HG03565 (cell line): ENCODE measurements at regions not wholly inside any gene's neighbourhood (a gene's known extent, or its start where the extent isn't known, plus 50 kb on each side); places are given as distances from the start of the nearest gene placed in this dataset.
A peak's percentile ranks its signal among the peaks of the same experiment; 100 is the strongest.
"Not testable (repeated sequence)": the region's sequence is repeated elsewhere in the genome, so short reads cannot be mapped to it uniquely, and the experiment has no call there.

Experiments
- ATAC-seq: cut with Tn5 transposase; IDR thresholded peaks from one replicate; pipeline ENCODE4 v1.9.1; 2021; ENCODE audit warnings: mild to moderate bottlenecking, moderate library complexity; ENCODE audit not compliant: unreplicated experiment

DNA sequence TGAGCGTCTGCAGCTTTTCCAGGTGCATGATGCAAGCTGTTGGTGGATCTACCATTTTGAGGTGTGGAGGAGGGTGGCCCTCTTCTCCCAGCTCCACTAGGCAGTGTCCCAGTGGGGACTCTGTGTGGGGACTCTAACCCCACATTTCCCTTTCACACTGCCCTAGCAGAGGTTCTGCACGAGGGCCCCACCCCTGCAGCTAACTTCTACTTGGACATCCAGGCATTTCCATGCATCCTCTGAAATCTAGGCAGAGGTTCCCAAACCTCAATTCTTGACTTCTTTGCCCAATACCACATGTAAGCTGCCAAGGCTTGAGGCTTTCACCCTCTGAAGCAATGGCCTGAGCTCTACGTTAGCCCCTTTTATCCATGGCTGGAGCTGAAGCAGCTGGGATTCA, 61.4 kb upstream of the HGFAC start:
- ATAC-seq, result not testable (repeated sequence)

DNA sequence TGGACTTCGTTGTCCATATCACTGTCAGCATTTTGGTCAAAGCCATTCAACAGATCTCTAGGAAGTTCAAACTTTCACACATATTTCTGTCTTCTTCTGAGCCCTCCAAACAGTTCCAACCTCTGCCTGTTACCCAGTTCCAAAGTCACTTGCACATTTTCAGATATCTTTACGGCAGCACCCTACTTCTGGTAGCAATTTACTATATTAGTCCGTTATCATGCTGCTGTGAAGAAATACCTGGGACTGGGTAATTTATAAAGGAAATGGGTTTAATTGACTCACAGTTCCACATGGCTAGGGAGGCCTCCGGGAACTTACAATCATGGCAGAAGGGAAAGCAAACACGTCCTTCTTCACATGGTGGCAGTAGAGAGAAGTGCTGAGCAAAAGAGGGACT, 60.6 kb upstream of the HGFAC start:
- not testable (repeated sequence) for ATAC-seq

DNA sequence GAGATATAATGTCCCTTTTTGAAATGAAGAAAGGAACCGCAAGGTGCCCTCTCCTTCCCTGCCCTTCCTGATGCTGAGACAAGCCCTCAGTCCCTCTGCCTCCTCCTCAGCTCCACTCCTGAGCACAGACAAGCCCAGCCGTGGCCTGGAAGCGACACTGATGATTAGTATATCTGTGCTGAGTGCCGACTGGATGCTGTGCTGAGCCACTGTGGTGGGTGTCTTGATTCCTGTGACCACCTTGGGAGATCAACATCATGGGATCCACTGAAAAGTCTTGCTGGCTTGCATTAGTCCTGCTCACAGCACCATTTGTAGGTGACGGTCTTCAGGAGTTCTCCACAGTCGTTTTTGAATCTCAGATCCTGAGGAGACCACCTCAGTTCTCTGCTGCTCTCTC, 59.5 kb upstream of the HGFAC start:
- ATAC-seq, result no peak

GRCh38 chr4:3384391-3384770, 57.4 kb upstream of the HGFAC start:
- no peak for ATAC-seq

GRCh38 chr4:3384771-3385710, 56.7 kb upstream of the HGFAC start:
- ATAC-seq, result no peak

GRCh38 chr4:3385711-3386420, 55.9 kb upstream of the HGFAC start:
- ATAC-seq, result no peak

GRCh38 chr4:3386526-3386925, 55.2 kb upstream of the HGFAC start:
- no peak for ATAC-seq

- no peak for ATAC-seq
Observed at GRCh38 chr4:3387154-3387942, 54.4 kb upstream of the HGFAC start.

DNA sequence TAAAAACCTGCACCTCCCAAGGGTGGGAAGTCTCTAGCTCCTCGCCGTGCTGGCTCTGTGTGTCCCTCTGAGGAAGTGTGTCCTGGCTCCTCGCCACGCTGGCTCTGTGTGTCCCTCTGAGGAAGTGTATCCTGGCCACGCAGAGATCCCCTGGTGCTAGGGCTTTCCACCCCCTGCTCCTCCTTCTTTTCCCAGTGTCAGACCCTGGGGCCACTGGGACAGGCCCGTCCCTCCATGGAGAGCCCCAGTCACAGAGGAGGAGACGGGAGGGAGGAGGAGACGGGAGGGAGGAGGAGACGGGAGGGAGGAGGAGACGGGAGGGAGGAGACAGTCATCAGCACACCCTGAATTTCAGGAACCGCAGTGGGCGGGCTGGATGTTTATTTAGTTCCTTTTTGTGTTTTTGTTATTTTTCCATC, 53.8 kb upstream of the HGFAC start:
- no peak for ATAC-seq

- ATAC-seq, result peak; percentile 59
Observed at GRCh38 chr4:3388471-3389232, 53.1 kb upstream of the HGFAC start.

GRCh38 chr4:3389233-3390215, 52.2 kb upstream of the HGFAC start:
- ATAC-seq, result no peak

GRCh38 chr4:3390288-3390811, 51.4 kb upstream of the HGFAC start:
- ATAC-seq, result no peak

DNA sequence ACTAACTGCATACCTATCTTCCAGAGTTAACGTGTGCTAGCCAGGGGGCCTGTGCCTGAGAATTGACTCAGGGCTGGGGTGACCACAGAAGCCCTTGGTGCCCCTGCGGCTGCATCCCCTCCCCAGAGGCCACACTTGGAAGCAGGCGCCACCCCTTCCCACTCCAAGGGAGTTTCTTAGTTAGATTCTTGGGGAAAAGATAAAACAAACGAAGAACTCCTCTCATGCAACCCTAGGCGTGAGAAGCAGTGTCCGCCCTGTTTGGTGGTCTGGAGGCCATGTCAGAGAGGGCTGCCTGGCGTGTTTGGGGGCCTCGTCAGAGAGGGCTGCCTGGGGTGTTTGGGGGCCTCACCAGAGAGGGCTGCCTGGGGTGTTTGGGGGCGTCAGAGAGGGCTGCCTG, 50.3 kb upstream of the HGFAC start:
- ATAC-seq, result no peak
